T-helper 1 cell treated with Interleukin-12 subunit alpha and Interleukin-12 subunit beta and Interleukin-4 antibody, amounts not matched to agents 30 ng/mL and 1 ng/mL, for 36 hours (primary cell): ENCODE measurements at regions not wholly inside any gene's neighbourhood (a gene's known extent, or its start where the extent isn't known, plus 50 kb on each side); places are given as distances from the start of the nearest gene placed in this dataset.

Source experiments
- intact Hi-C: fragments of 100-400 bp; cut with micrococcal nuclease; formaldehyde crosslinking; loops from one replicate; pipeline ENCODE4 v1.15.1; 2024

- intact Hi-C loops = no loop called here
These were observed 878.0 kb downstream of the KCNJ18 start for GRCh38 chr17:22570144-22570845.

GRCh38 chr17:22599322-22599721 lies 907.0 kb downstream of the KCNJ18 start:
- intact Hi-C loops = no loop called here

- intact Hi-C loops = no loop called here
These were observed 908.4 kb downstream of the KCNJ18 start for GRCh38 chr17:22600644-22601298.
